NCI-H2029 (cell line): ENCODE measurements at regions not wholly inside any gene's neighbourhood (a gene's known extent, or its start where the extent isn't known, plus 50 kb on each side); places are given as distances from the start of the nearest gene placed in this dataset.
"Not testable (repeated sequence)": the region's sequence is repeated elsewhere in the genome, so short reads cannot be mapped to it uniquely, and the experiment has no call there.

Experiments used
- DNase-seq: peaks from one replicate; lab custom pipeline; 2025; lab: John Stamatoyannopoulos, UW

DNA sequence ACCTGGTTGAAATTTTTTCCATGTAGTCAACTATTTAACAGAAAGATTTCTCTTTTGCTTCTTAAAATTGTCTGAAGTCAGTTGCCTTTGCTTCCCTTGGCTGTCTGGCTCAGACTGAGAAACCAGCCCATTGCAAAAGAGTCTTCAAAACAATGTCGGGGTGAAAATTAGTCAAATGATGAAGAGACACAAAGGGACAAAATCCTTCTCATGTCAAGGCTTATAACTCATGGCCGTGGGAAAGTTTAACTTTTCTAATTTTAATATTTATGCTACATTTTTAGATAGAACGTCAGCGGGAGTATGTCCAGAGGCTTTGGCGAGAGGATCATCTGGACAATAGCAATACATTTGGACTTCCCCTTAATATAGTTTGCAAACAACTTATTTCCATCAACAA is 127.2 kb downstream of the CD164 start:
- DNase-seq, result no peak

DNA sequence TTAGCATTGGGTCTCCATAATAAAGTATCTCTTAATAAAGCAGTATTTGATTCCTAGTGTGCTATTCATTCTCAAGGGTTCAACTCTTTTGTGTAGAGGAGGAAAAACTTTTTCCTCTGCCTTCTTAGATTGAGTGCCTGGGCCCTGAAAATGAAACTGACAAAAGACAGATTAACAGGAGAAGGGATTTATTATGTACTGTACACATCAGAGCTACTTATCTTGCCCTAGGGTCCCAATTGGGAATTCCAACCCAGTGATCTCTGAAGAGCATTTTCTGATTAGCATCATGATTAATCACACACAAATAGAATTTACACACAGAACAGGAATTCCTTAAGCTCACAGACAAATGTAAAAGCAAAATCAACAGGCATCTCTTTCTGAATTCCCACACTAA is 128.9 kb downstream of the CD164 start:
- no peak for DNase-seq

DNA sequence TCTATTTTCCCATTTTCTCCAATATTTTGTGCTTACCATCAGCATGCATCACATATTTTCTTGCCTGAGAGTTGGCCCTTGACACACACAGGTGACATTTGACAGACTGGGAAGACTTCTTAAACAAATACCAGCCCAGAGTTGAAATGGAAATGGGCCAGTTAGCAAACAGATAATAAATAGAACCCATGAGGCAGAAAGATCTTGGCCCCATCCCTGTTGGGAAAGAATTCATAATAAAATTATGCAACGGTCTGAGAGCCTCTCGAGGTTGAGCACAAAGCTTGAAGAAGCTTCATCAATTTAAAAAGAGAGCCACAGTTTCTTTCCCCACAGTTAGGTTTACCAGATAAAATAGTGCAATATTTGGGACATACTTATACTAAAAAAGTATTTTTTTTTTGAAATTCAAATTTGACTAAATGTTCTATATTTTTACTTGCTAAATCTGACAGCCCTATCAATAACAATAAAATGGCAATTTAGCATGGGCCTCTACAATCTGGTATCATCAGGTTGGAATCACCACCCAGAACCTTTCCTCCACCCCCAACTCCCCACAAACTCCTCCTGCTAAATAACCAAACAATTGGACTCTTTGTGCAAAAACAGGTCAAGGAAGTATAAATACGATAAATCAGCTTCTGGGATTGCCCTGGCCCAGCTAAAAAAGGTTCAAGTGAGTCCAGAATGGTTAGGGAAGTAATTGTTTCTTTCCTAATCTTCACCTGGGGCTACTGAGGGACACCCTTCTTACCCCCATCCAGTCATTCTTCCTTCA is 129.8 kb downstream of the CD164 start:
- peak; percentile 50 for DNase-seq

DNA sequence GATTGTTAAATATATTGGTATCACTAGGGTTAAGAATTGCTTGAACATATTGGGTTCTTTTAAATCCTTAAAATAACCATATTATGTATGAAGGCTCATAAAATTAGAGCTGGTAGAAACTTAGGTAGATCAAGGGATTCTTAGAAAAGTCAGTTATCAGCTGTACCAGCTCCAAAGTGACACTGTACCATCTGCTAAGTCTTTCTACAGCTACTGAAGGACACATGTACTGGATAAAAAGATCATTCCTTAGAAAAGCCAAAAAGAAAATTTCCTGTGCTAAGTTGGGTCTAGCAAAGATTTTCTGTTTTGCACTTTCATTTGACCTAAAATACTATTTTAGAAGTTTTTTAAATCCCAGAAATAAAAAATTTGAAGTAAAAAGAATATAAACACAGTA is 130.4 kb downstream of the CD164 start:
- DNase-seq, result no peak

DNA sequence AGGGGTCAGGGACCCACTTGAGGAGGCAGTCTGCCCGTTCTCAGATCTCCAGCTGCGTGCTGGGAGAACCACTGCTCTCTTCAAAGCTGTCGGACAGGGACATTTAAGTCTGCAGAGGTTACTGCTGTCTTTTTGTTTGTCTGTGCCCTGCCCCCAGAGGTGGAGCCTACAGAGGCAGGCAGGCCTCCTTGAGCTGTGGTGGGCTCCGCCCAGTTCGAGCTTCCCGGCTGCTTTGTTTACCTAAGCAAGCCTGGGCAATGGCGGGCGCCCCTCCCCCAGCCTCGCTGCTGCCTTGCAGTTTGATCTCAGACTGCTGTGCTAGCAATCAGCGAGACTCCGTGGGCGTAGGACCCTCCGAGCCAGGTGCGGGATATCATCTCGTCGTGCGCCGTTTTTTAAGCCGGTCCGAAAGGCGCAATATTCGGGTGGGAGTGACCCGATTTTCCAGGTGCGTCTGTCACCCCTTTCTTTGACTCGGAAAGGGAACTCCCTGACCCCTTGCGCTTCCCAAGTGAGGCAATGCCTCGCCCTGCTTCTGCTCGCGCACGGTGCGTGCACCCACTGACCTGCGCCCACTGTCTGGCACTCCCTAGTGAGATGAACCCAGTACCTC is 131.6 kb downstream of the CD164 start:
- not testable (repeated sequence) for DNase-seq

DNA sequence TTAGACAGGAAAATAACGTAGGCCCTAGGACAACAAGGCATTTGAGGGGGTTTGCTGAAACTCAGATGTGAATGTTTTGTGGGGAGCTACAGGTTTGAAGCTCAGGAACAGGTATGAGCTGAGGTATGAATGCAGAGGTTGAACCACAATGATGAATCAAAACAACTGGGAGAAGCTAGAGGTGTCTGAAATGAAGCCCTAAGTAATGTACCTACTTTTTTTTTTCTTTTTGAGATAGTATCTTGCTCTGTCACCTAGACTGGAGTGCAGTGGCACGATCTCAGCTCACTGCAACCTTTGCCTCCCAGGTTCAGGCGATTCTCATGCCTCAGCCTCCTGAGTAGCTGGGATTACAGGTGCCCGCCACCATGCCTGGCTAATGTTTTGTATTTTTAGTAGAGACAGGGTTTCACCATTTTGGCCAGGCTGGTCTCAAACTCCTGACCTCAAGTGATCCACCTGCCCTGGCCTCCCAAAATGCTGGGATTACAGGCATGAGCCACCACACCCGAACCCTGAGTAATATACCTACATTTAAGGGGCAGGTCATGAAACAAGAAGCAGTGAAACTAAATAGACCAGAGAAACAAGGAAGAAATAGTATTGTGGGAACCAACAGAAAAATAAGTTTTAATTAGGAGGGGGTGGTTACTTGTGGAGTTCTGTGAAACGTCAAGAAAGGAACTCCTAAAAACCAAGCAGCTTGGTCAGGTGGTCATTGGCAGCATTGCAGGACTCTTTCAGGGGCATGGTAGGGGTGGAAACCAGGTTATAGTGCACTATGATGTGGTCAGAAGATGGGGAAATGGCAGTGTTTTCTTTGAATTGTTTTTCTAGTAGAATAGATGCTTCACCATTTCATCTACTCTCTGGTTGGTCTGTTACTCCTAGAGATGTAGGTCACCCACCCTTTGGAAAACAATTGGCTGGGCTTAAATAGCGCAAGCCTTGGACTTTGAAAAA is 138.1 kb downstream of the CD164 start:
- no peak for DNase-seq

DNA sequence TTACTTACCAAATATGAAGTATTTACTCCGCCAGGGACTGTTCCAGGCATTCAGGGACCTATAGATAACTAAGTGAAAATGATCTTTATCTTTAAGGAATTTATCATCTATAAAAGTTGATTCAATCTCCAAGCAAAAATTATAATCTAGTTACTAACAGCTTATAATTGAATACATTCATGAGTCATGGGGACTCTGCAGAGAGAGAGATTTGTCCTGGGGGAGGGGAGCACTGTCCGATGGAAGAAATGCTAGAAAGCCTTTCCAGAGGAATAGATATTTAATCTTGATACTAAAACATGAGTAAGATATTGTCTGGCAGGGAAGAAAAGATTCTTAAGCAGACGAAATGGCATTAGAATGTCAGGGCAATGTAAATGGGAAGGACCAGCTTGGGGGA is 139.3 kb downstream of the CD164 start:
- DNase-seq, result no peak

DNA sequence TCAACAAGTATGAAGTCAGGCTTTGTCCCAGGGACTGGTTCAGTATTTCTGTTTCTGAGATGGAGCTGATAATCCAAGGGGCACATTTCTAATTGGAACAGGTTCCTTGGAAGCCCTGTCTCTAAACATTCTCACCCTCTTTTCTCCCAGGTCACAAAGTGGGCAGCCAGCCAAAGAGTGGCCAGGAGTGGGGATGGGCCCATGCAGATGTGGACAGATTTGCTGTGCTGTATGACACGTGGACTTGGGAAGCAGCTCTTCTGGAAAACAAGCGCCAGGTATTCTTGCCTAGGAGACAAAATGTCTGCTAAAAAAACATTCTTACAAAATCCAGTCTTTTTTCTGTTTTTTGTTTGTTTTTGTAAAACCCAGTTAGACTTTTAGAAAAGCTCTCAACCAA is 140.2 kb downstream of the CD164 start:
- peak; percentile 26 for DNase-seq

DNA sequence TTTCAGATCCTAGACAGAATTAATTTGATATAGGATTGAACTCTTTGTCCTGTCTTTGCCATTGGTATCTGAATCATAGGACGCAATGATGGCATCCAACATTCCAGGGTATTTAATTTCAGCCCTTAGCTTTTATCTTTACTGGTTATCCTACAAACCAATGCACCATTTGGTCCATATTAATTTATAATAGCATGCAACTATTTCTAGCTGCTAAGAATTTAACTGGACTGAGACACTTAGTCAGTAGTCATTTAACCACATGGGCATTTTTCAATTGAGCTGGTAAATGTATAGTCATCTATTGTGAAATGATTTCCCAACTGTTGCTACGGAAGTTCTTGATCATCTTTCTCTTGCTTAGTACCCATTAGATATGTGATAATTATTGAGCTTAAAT is 141.1 kb downstream of the CD164 start:
- DNase-seq, result no peak

DNA sequence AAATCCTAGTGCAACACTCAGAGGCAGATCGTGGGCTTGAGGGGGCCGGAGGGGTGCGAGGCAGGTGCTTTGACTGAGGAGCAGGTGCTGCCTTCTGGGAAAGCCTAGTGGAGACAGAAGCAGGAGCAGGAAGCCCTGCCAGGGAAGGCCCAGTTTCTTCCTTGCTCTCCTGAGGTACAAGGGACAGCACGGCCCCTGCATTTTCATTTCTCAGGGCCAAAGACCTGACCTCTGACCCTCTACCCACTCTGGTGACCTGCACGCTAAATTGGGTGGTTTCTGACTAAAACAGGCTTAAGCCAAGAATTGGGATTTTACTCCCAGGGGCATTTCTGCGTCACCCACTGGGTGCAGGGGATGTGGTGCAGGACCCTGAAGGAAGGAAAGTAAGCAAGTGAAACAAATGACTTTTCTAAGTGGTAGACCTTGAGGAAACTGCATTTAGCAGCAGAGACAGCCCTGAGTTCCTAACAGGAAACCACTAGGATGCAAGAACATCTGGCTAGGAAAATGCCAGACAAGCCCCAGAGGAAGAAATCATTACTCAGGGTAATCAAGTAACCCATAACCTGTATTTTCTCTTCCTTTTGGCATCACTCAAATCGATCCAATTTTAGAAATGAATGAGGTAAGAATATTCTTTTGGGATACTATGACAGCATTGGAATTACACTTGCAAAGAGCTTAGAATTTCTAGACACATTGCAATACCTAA is 141.7 kb downstream of the CD164 start:
- DNase-seq, result no peak

DNA sequence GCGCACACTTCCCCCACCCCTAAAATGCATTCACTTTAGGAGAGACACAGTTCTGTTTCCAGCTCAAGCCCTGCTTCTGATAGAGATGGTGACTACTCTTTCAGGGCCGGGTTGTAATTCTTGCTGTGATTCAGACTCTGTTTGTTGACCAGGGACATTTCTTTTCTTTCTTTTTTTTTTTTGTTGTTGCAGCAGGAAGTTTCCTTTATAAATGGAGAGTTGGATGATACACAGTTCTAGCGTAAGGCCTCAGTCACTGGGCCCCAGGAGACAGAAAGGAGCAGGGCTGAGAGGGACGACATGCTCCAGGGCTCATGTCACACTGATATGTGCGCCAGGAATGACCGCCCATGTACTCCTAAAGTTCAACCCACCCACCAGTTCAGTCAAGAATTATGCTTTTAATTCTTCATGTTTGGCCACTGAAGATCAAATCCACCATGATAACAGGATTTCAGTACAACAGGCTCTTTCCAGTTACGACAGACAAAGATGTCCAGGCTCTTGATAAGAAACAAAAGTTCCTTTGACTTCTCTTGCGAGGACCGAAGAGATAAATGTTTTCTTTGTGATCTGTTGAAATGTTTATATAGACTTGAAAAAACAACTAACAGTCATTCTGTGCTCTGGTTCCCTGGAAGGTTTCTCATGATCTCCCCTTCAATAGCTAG is 142.5 kb downstream of the CD164 start:
- DNase-seq, result no peak

DNA sequence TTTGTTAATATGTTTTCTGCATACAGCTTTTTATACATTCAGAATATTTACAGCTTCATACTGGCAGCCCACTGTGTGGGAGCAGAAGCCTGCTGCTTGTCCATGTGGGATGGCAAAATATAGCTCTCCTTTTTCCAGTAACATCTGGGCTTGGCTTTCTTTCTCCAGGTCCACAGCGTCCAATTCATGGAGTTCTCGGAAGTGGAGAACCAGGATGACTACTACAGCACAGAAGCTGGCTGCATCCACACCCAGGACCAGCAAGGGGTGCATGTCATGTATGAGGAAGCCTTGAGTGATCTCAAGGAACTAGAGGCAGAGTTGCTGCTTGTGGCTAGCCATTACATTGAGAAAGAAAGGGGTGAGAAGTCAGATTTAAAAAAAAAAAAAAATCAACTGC is 143.1 kb downstream of the CD164 start:
- no peak for DNase-seq

DNA sequence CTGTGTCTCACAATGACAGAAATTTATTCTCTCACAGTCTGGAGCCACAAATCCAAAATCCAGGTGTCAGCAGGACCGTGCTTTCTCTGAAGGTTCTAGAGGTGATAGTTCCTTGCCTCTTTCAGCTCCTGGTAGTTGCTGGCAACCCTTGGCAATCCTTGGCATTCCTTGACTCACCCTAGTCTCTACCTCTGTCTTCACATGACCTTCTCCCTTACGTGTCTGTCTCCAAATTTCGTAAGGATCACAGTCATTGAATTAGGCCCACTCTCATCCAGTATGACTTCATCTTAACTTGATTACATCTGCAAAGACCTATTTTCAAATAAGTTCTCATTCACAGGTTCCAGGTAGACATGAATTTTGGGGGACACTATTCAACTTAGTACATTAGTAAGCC is 143.1 kb downstream of the CEP57L1 start:
- DNase-seq, result no peak

DNA sequence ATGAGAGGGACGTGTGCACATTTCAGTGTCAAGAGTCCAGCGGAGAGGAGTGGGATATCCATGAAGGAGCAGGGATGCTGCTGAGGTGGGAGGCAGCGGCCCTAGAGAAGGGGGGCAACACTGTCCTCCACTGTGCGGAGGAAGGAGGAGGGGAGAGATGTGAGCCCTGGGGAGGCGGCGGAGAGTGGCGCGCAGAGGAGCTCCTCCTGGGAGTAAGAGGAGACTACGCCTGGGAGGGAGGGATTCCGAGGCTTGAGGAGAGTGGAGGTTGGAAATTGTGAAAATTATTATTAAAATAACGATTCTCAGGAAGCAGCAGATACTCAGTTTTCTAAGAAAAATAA is 142.7 kb downstream of the CEP57L1 start:
- DNase-seq, result no peak

DNA sequence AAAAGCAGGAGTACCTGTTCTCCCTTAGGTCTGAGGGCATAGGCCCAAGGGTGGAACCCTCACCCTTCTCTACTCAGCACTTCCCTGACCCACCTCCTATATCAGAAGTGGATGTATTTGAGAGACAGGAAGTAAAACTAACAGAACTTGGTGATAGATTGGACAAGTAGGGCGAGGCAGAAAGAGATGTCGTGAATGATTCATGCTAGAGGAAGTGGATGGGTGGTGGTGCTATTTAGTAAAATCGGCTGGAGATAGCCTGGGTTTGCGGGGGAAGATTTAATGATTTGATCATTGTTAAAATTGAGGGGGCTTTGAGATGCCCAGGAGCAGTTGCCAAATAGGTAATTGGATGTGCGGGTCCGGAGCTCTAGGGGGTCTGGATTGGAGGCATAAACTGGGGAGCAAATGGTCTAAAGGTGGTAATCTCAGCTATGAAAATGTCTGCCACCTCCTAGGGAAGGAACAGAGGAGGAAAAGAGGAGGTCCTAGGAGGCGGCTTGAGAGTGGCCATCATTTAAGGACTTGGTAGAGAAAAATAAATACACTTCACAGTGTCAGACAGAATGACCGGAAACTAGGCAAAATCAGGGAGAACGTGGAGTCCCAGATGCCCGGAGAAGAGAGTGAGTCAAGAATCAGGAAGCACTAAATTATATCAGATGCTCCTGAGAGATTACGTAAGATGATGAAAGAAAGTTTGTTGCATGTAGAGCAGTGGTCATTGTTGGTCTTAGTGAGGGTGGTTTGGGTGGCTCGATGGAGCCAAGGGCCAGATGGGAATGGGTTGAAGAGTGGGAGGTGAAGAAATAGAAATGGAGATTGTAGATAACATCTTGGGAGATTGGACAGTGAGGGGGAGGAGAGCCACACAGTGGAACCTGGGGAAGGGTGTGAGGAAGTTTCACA is 142.0 kb downstream of the CEP57L1 start:
- no peak for DNase-seq

DNA sequence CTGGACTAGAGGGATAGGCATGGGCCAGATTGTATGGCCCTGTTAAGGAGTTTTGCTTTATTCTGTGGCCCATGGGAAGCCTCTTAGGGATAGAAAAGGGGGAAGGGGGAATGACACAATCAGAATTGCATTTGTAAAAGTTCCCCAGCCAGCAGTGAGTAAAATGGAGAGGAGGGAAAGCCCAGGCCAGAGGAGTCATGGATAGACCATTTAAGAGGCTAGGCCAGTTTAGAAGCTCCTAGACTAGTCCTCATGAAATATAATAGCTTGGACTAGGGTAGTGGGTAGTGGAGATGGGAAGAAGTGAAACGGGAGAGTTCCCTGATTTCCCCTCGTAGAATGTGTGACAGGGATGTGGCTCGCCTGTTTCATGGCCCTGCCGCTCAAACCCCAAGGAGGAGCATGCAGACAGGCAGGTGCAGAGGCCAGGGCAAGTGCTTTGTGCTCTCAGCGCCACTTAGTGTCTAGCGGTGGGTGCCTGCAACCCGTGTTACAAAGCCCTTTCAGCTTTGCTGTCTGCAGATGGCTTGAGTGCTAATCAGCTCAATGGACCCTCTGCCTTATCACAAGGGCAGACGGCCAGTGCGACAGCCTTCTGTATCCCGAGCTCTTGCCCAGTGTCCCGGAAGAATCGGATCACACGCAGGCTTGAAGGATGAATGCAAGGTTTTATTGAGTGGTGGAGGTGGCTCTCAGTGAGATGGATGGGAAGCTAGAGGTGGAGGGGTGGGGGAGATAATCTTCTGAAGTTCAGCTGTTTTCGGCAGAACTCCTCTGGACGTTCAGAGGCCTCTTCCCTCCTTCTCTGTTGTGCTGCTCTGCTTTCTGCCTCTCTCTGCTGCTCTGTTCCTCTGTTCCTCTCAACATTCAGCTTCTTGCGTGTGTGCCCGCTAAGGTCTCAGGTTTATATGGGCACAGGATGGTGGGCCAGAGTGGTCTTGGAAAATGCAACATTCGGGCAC is 141.1 kb downstream of the CEP57L1 start:
- peak; percentile 57 for DNase-seq

DNA sequence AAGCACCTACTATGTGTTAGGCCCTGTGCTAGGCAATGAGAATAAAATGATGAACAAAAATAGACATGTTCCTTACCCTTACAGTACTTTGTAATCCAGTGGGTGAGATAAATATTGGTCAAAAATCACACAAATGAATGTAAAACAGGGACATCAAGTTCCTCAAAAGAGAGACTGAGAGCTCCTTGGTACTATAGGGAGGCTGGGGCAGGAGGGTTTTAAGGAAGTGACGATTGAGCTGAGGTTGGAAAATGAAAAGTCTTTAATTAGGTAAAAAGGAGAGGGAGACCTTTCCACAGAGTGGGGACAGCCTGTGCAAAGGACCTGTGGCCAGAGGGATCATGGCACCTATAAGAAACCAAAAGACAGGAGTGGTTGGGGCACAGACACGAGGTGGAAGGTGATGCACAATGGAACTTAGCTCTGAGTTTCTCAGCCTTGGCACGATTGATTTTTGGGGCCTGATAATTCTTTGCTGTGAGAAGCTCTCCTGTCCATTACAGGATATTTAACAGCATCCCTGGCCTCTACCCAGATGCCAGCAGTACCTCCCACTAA is 140.3 kb downstream of the CEP57L1 start:
- DNase-seq, result no peak

DNA sequence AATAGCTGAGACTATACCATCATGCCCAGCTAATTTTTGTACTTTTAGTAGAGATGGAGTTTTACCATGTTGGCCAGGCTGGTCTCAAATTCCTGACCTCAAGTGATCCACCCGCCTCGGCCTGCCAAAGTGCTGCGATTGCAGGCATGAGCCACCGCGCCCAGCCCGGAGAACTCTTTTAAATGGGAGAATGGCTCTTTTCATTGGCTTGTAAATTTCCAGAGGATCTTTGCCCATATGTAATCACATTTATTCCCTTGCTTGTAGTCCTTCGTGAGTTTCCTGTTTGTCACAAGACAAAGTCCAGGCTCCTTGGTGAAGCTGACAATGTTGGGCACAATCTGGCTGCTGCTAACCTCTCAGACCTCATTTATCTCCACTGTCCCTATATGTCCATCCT is 135.1 kb downstream of the CEP57L1 start:
- DNase-seq, result no peak

DNA sequence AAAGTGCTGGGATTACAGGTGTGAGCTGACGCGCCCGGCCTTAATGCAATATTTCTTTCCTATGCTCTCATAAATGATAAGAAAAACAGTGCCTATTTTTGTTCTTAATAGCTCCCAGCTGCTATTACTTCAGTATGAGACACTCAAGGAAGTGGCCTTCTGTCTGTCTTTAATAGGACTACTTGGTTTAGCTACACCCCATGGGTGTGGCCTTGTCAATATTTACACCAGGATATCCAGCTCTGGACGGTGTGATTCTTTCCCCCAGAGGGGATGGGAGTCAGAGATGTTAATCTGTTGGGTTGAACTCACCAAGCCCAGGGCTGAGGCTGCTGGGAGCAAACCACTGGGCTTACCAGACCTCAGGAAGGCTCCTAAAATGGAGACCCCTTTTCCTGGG is 134.2 kb downstream of the CEP57L1 start:
- peak; percentile 20 for DNase-seq
